ENCODE measurements at regions not wholly inside any gene's neighbourhood (a gene's known extent, or its start where the extent isn't known, plus 50 kb on each side); places are given as distances from the start of the nearest gene placed in this dataset.
"Not testable (repeated sequence)": the region's sequence is repeated elsewhere in the genome, so short reads cannot be mapped to it uniquely, and the experiment has no call there.

DNA sequence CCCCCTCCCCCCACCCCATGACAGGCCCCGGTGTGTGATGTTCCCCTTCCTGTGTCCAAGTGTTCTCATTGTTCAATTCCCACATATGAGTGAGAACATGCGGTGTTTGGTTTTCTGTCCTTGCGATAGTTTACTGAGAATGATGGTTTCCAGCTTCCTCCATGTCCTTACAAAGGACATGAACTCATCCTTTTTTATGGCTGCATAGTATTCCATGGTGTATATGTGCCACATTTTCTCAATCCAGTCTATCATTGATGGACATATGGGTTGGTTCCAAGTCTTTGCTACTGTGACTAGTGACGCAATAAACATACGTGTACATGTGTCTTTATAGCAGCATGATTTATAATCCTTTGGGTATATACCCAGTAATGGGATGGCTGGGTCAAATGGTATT, 95.6 kb downstream of the PRR15 start:
- TF ChIP-seq POLR2AphosphoS5, POLR2A, EP300 (IDR thresholded peaks at IDR 0.05): not testable (repeated sequence)
- TF ChIP-seq, protein P1, sequence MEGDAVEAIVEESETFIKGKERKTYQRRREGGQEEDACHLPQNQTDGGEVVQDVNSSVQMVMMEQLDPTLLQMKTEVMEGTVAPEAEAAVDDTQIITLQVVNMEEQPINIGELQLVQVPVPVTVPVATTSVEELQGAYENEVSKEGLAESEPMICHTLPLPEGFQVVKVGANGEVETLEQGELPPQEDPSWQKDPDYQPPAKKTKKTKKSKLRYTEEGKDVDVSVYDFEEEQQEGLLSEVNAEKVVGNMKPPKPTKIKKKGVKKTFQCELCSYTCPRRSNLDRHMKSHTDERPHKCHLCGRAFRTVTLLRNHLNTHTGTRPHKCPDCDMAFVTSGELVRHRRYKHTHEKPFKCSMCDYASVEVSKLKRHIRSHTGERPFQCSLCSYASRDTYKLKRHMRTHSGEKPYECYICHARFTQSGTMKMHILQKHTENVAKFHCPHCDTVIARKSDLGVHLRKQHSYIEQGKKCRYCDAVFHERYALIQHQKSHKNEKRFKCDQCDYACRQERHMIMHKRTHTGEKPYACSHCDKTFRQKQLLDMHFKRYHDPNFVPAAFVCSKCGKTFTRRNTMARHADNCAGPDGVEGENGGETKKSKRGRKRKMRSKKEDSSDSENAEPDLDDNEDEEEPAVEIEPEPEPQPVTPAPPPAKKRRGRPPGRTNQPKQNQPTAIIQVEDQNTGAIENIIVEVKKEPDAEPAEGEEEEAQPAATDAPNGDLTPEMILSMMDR (IDR thresholded peaks at IDR 0.05), result not testable (repeated sequence)

Measured in gastroesophageal sphincter (tissue), 3 donors.